Suprapubic skin (tissue), 4 donors: ENCODE measurements at regions not wholly inside any gene's neighbourhood (a gene's known extent, or its start where the extent isn't known, plus 50 kb on each side); places are given as distances from the start of the nearest gene placed in this dataset.

ENCODE experiments used
- EP300 ChIP-seq: sonication (generic); formaldehyde crosslinking; IDR thresholded peaks from one replicate; pipeline ENCODE4 v1.6.1; 2017; ENCODE audit warnings: antibody characterized with exemption
- POLR2A ChIP-seq, 2 donors: fragments of 450-650 bp; IDR thresholded peaks; one replicate each; pipeline ENCODE4 v1.6.1; 2017; ENCODE audit warnings: antibody characterized with exemption in 2 of 2, mild to moderate bottlenecking in 2 of 2, moderate library complexity in 2 of 2
- POLR2AphosphoS5 ChIP-seq, 3 donors: sonication (generic); formaldehyde crosslinking; IDR thresholded peaks; one replicate each; pipeline ENCODE4 v1.6.1; 2017; ENCODE audit warnings: antibody characterized with exemption in 3 of 3
- TF ChIP-seq, protein P1 (sequence below), 2 donors: fragments of 200-600 bp in 1 of 2; fragments of 450-650 bp in 1 of 2; sonication (generic) in 1 of 2; IDR thresholded peaks; one replicate each; pipeline ENCODE4 v1.5.1; 2016 to 2019; ENCODE audit warnings: antibody characterized with exemption in 2 of 2, mild to moderate bottlenecking in 1 of 2, moderate library complexity in 1 of 2

DNA sequence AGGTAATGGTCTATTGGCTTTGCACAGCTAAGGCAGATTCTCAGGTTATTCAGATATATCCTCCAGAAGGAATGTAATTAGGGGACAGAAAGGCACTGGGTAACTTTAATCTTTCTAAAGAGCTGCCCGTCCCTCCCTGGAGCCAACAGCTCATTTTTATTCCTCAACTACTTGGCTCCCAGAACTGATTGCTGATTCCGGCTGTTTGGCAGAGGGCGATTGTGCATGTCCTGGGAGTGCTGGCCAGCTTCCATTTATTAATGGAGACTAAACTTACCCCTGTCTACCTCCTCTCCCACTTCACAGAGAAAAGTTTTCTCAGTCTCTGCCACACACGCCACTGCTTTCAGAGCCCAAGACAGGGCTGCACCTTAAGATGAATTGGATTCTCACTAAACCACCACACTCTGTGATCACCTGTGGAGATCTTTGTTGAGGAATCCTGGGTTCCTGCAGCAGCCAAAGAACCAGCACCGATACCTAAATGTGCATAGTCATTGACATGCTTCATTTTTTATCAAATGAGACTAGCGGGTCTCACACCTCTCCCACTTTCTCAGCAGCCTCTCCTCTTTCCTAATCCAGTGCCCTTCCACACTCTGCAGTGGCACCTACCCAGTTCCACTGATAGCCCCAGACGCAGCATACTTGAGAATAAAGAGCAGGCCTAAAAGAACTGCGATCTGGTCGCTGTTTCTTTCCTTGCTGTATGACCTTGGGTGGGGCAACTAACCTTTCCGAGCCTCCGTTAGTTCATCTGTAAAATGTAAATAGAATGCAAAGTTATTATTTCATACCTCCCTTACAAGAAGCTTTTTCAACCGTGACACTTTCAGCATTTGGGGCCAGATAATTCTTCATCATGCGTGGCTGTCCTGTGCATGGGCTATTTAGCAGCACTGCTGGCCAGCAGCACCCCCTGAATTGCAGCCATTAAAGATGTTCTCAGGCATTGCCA lies 648.7 kb downstream of the UQCRFS1 start:
- TF ChIP-seq, protein P1, sequence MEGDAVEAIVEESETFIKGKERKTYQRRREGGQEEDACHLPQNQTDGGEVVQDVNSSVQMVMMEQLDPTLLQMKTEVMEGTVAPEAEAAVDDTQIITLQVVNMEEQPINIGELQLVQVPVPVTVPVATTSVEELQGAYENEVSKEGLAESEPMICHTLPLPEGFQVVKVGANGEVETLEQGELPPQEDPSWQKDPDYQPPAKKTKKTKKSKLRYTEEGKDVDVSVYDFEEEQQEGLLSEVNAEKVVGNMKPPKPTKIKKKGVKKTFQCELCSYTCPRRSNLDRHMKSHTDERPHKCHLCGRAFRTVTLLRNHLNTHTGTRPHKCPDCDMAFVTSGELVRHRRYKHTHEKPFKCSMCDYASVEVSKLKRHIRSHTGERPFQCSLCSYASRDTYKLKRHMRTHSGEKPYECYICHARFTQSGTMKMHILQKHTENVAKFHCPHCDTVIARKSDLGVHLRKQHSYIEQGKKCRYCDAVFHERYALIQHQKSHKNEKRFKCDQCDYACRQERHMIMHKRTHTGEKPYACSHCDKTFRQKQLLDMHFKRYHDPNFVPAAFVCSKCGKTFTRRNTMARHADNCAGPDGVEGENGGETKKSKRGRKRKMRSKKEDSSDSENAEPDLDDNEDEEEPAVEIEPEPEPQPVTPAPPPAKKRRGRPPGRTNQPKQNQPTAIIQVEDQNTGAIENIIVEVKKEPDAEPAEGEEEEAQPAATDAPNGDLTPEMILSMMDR (IDR thresholded peaks at IDR 0.05) = no peak
- TF ChIP-seq POLR2A (IDR thresholded peaks at IDR 0.05) (no peak), POLR2AphosphoS5 (IDR thresholded peaks at IDR 0.05) (no peak), EP300 (no peak)
